PC-3 (cell line): ENCODE measurements at regions not wholly inside any gene's neighbourhood (a gene's known extent, or its start where the extent isn't known, plus 50 kb on each side); places are given as distances from the start of the nearest gene placed in this dataset.

Experiments
- ATAC-seq: fragments of 200-7000 bp; cut with Tn5 transposase; 2 replicates; pipeline ENCODE4 v1.9.1; 2020; ENCODE audit warnings: mild to moderate bottlenecking, moderate library complexity
- BruUV-seq: library from RNA; stranded (reverse); fragments of 400-500 nt; replicated peaks from 2 replicates; lab custom pipeline; 2021; lab: Mats Ljungman, UMichigan
- CTCF ChIA-PET: fragments of 300-600 bp; sonication (Branson Sonifier 250); formaldehyde crosslinking; loops from one replicate; lab custom pipeline; 2022; ENCODE audit warnings: antibody characterized with exemption; lab: Charles Lee
- POLR2A ChIA-PET: fragments of 300-600 bp; sonication (Branson Sonifier 250); formaldehyde crosslinking; loops from one replicate; lab custom pipeline; 2022; ENCODE audit warnings: antibody characterized with exemption; ENCODE audit not compliant: unreplicated experiment; lab: Charles Lee
- DNase-seq: peaks from one replicate; pipeline ENCODE4 v3.0.0-alpha.2; 2015
- H2AFZ ChIP-seq: fragments of 300-600 bp; sonication (generic); 2 replicates; pipeline ENCODE4 v1.6.0; 2016; ENCODE audit warnings: antibody characterized with exemption, low read length
- H3F3A ChIP-seq: fragments of 300-600 bp; sonication (generic); one replicate; pipeline ENCODE4 v1.6.0; 2017; ENCODE audit warnings: antibody characterized with exemption, low read length, control low read depth, mild to moderate bottlenecking; ENCODE audit not compliant: unreplicated experiment
- H3K27ac ChIP-seq: fragments of 300-600 bp; sonication (generic); 2 replicates; pipeline ENCODE4 v1.5.1; 2016; ENCODE audit warnings: mild to moderate bottlenecking, low read length
- H3K27me3 ChIP-seq: fragments of 300-600 bp; sonication (generic); 2 replicates; pipeline ENCODE4 v1.6.1; 2016; ENCODE audit warnings: low read length, mixed read lengths
- H3K36me3 ChIP-seq: fragments of 300-600 bp; sonication (generic); 2 replicates; pipeline ENCODE4 v1.6.1; 2016; ENCODE audit warnings: low read depth, mixed run types, low read length, mixed read lengths
- H3K4me1 ChIP-seq: fragments of 300-600 bp; sonication (generic); 2 replicates; pipeline ENCODE4 v1.5.1; 2016; ENCODE audit warnings: low read length; ENCODE audit not compliant: insufficient read depth
- H3K4me2 ChIP-seq: fragments of 300-600 bp; sonication (generic); 2 replicates; pipeline ENCODE4 v1.6.0; 2016; ENCODE audit warnings: low read length
- H3K4me3 ChIP-seq: fragments of 300-600 bp; sonication (generic); 2 replicates; pipeline ENCODE4 v1.5.1; 2016; ENCODE audit warnings: mild to moderate bottlenecking, low read length, mixed read lengths
- H3K79me2 ChIP-seq: fragments of 300-600 bp; sonication (generic); 2 replicates; pipeline ENCODE4 v1.6.1; 2017; ENCODE audit warnings: low read length, mixed read lengths
- H3K9ac ChIP-seq: fragments of 300-600 bp; sonication (generic); 2 replicates; pipeline ENCODE4 v1.6.0; 2016; ENCODE audit warnings: mild to moderate bottlenecking, low read length
- H3K9me2 ChIP-seq: fragments of 300-600 bp; sonication (generic); replicated peaks from 2 replicates; pipeline ENCODE4 v1.6.1; 2016; ENCODE audit warnings: mixed run types, low read length, mixed read lengths
- H3K9me3 ChIP-seq: fragments of 300-600 bp; sonication (generic); 2 replicates; pipeline ENCODE4 v1.6.1; 2016; ENCODE audit warnings: low read length, mixed read lengths
- H4K20me1 ChIP-seq: fragments of 300-600 bp; sonication (generic); 2 replicates; pipeline ENCODE4 v1.6.1; 2016; ENCODE audit warnings: low read length, mixed read lengths
- CTCF ChIP-seq: fragments of 300-600 bp; sonication (generic); conservative IDR thresholded peaks from 2 replicates; pipeline ENCODE4 v1.5.1; 2017; ENCODE audit warnings: antibody characterized with exemption, low read depth, mild to moderate bottlenecking, low read length
- EZH2 ChIP-seq: fragments of 300-600 bp; sonication (generic); IDR thresholded peaks from one replicate; pipeline ENCODE4 v1.6.1; 2017; ENCODE audit warnings: antibody characterized with exemption, mild to moderate bottlenecking, low read length; ENCODE audit not compliant: unreplicated experiment
- EZH2phosphoT487 ChIP-seq: fragments of 300-600 bp; sonication (generic); IDR thresholded peaks from 2 replicates; pipeline ENCODE4 v1.6.1; 2018; ENCODE audit warnings: mild to moderate bottlenecking, antibody characterized with exemption, low read length, borderline replicate concordance
- intact Hi-C: fragments of 100-400 bp; cut with micrococcal nuclease; formaldehyde crosslinking; loops from 2 replicates; pipeline ENCODE4 v1.9.0; 2023

- H3F3A ChIP-seq = no peaks in the 10 kb centered on the region
- no TSS peak for BruUV-seq
- ChIA-PET CTCF (no interaction called here), POLR2A (no interaction called here)
- no peak overlapping the region for H3K27ac ChIP-seq
- DNase-seq = peak; percentile 80
- 0 out of 2 replicates have a peak, but pooled peaks have one; percentile 31 for ATAC-seq
- H3K4me1 ChIP-seq = peaks cover 21% of the 10 kb centered on the region
- no peak overlapping the region for H3K9ac ChIP-seq
- no peaks in the 10 kb centered on the region for H3K27me3 ChIP-seq
- H3K4me2 ChIP-seq = peak overlapping the region; percentile 7
- H3K79me2 ChIP-seq = no peaks in the 10 kb centered on the region
- H3K9me3 ChIP-seq = no peaks in the 10 kb centered on the region
- no peaks in the 10 kb centered on the region for H3K9me2 ChIP-seq
- no peak for TF ChIP-seq EZH2
- TF ChIP-seq EZH2phosphoT487 = no peak
- H2AFZ ChIP-seq = peak overlapping the region; percentile 21
- no peaks in the 10 kb centered on the region for H4K20me1 ChIP-seq
- H3K36me3 ChIP-seq = no peaks in the 10 kb centered on the region
- intact Hi-C loops = no loop called here
- H3K4me3 ChIP-seq = no peak overlapping the region
These were observed 95.6 kb downstream of the ZNF281 start for GRCh38 chr1:200314085-200314750.

GRCh38 chr1:200311256-200311655 is 98.6 kb downstream of the ZNF281 start:
- Histone ChIP-seq H3K27ac (no peak overlapping the region), H3K4me2 (no peak overlapping the region), H2AFZ (no peak overlapping the region), H3K4me1 (peaks cover 8% of the 10 kb centered on the region), H3K9me3 (no peaks in the 10 kb centered on the region), H3K27me3 (no peaks in the 10 kb centered on the region), H3K36me3 (no peaks in the 10 kb centered on the region), H3K9me2 (no peaks in the 10 kb centered on the region), H3K79me2 (no peaks in the 10 kb centered on the region), H4K20me1 (no peaks in the 10 kb centered on the region), H3K4me3 (no peak overlapping the region), H3K9ac (no peak overlapping the region), H3F3A (no peaks in the 10 kb centered on the region)
- intact Hi-C loops = no loop called here
- TF ChIP-seq CTCF (no peak), EZH2phosphoT487 (no peak), EZH2 (no peak)
- ATAC-seq (no peak), DNase-seq (no peak)
- CTCF ChIA-PET = no interaction called here
- POLR2A ChIA-PET = no interaction called here
- BruUV-seq = no TSS peak

- TF ChIP-seq EZH2phosphoT487 = no peak
- TF ChIP-seq CTCF = no peak
- TF ChIP-seq EZH2 = no peak
- H4K20me1 ChIP-seq = no peaks in the 10 kb centered on the region
- CTCF ChIA-PET = no interaction called here
These were observed 99.0 kb downstream of the ZNF281 start for GRCh38 chr1:200310824-200311223.

More at GRCh38 chr1:200310824-200311223, 99.0 kb downstream of the ZNF281 start:
- Histone ChIP-seq H3K79me2 (no peaks in the 10 kb centered on the region), H3K9me2 (no peaks in the 10 kb centered on the region), H3K4me3 (no peak overlapping the region), H3K9ac (no peak overlapping the region), H3F3A (no peaks in the 10 kb centered on the region), H3K27ac (no peak overlapping the region), H3K36me3 (no peaks in the 10 kb centered on the region), H2AFZ (no peak overlapping the region), H3K9me3 (no peaks in the 10 kb centered on the region), H3K4me1 (peaks cover 8% of the 10 kb centered on the region), H3K27me3 (no peaks in the 10 kb centered on the region), H3K4me2 (no peak overlapping the region)
- ATAC-seq = no peak
- no TSS peak for BruUV-seq
- intact Hi-C loops = no loop called here
- no peak for DNase-seq
- POLR2A ChIA-PET = no interaction called here
